ENCODE measurements at regions not wholly inside any gene's neighbourhood (a gene's known extent, or its start where the extent isn't known, plus 50 kb on each side); places are given as distances from the start of the nearest gene placed in this dataset.

DNA sequence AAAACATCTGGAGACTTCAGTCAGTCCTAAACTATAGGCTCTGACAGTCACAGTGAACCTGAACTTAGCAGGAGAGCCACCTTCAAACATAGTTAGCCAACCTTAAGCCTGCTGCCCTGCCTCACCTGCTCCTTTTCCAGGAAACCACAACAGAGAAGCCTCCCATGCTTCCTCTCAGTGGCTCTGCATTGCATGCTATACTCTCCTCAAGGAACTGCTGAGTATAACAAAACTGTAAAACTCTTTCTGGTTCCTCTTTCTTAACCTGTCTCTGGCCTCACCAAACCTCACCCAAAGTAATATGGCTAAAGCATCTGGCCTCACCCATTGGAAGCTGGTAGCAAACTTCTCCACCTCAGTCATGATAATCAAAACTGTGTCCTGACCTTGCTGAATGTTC, 122.1 kb downstream of the ANKRD50 start:
- DNase-seq, result peak; percentile 38 to 42

DNA sequence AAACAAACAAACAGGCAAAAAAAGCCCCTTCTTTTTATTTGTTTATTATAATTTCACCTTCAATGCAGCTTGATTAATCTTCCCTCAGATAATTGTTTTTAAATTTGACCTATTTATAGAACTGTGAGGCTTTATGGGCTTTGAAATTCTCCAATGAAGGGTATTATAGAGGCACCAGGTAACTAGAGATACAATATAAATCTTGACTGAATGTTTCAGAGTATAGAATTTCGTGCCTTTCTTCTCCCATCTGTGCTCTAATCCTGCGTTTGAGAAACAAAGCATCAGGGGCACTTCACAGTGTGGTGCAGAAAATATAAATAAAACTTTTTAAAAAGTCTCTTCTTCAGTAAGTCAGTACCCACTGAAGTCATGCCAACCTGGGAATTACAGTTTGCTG, 120.9 kb downstream of the ANKRD50 start:
- DNase-seq, result no peak

DNA sequence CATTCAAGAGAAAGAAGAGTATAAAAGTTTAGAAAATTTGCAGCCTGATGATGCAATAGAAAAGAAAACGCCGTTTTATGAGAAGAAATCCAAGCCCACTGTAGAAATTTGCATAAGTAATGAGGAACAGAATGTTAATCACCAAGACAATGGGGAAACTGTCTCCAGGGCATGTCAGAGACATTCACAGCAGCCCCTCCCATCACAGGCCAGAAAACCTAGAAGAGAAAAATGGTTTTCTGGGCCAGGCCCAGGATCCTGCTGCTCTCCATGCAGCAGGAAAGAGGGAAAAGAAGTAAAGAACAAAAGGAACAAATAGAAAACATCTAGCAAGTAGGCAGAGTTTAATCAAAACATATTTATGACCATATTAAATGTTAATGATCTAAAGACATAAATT, 119.0 kb downstream of the ANKRD50 start:
- DNase-seq, result no peak

GRCh38 chr4:124594945-124595344, 117.6 kb downstream of the ANKRD50 start:
- no peak for DNase-seq

- DNase-seq, result no peak
These were observed 115.7 kb downstream of the ANKRD50 start for GRCh38 chr4:124596816-124597215.

DNA sequence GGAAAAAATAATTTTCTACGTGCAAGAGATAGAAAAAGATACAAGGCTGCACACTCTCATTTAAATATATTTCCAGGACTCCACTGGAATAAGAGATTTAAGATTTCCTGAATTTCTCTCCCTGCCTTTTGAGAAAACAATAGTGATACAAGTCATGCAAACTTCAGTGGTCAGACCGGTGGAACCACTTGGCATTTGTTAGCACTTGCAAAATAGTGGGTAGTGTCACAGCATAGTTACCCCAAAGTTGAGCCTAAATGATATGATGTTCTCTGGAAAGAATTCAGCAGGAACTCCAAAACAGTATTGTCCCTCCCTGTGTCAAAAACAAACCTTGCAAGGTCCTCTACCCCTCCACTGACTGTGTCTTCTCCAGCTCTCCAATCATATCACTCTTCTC, 102.3 kb downstream of the ANKRD50 start:
- no peak for DNase-seq

Data from Kasumi-1 (cell line).